K562 (cell line): ENCODE measurements at regions not wholly inside any gene's neighbourhood (a gene's known extent, or its start where the extent isn't known, plus 50 kb on each side); places are given as distances from the start of the nearest gene placed in this dataset.

Experiments used
- ARID3B ChIP-seq: fragments of 250-450 bp; sonication (Bioruptor Pico); IDR thresholded peaks from 2 replicates; pipeline ENCODE4 v1.4.0; 2020; ENCODE audit warnings: borderline replicate concordance
- ATF3 ChIP-seq, 2 experiments: fragments of 450-650 bp in 1 of 2; sonication (generic) in 1 of 2; formaldehyde crosslinking in 1 of 2; IDR thresholded peaks in 1 of 2; conservative IDR thresholded peaks in 1 of 2; 2 replicates each; pipeline versions ENCODE4 v1.6.1 to v1.8.1; 2016 to 2023; ENCODE audit warnings: mild to moderate bottlenecking in 2 of 2, moderate library complexity in 2 of 2, inconsistent platforms in 1 of 2, missing genetic modification reagents in 1 of 2
- BCOR ChIP-seq: fragments of 450-650 bp; IDR thresholded peaks from 2 replicates; pipeline ENCODE4 v1.6.1; 2016
- BDP1 ChIP-seq: IDR thresholded peaks from 3 replicates; pipeline ENCODE4 v1.6.1; 2011; ENCODE audit not compliant: insufficient read length, insufficient read depth
- CBX5 ChIP-seq: IDR thresholded peaks from 2 replicates; pipeline ENCODE4 v1.6.1; 2014; ENCODE audit warnings: low read depth, borderline replicate concordance
- ETV5 ChIP-seq: sonication (generic); formaldehyde crosslinking; IDR thresholded peaks from 2 replicates; pipeline ENCODE4 v1.4.0; 2020; ENCODE audit warnings: low read depth, mild to moderate bottlenecking, missing genetic modification reagents
- HDAC1 ChIP-seq, 2 experiments: fragments of 450-650 bp; IDR thresholded peaks; 2 replicates each; pipeline ENCODE4 v1.6.1; 2016 to 2017; ENCODE audit warnings: inconsistent platforms in 1 of 2, mild to moderate bottlenecking in 1 of 2, moderate library complexity in 1 of 2
- MCM7 ChIP-seq, 2 experiments: fragments of 450-650 bp; IDR thresholded peaks; 2 replicates each; pipeline ENCODE4 v1.6.1; 2016 to 2018
- MLX ChIP-seq, 2 experiments: fragments of 450-650 bp in 1 of 2; sonication (generic) in 1 of 2; formaldehyde crosslinking; conservative IDR thresholded peaks; 2 replicates each; pipeline versions ENCODE4 v1.4.0 to v1.8.1; 2020 to 2022; ENCODE audit warnings: mild to moderate bottlenecking in 1 of 2, missing genetic modification reagents in 1 of 2
- NBN ChIP-seq: fragments of 450-650 bp; IDR thresholded peaks from 2 replicates; pipeline ENCODE4 v1.6.1; 2016; ENCODE audit warnings: low read depth, mild to moderate bottlenecking
- NR2F6 ChIP-seq: fragments of 450-650 bp; formaldehyde crosslinking; IDR thresholded peaks from 2 replicates; pipeline ENCODE4 v1.4.0; 2020; ENCODE audit warnings: mild to moderate bottlenecking
- NR3C1 ChIP-seq: sonication (generic); formaldehyde crosslinking; IDR thresholded peaks from 2 replicates; pipeline ENCODE4 v1.8.1; 2022; ENCODE audit warnings: missing genetic modification reagents
- POLR2A ChIP-seq: fragments of 450-650 bp; conservative IDR thresholded peaks from 2 replicates; pipeline ENCODE4 v1.6.1; 2016
- RB1 ChIP-seq: fragments of 450-650 bp; IDR thresholded peaks from 2 replicates; pipeline ENCODE4 v1.6.1; 2017; ENCODE audit warnings: low read depth, mild to moderate bottlenecking
- RNF2 ChIP-seq: sonication (generic); IDR thresholded peaks from 2 replicates; pipeline ENCODE4 v1.6.1; 2016
- SMAD3 ChIP-seq: fragments of 450-650 bp; formaldehyde crosslinking; conservative IDR thresholded peaks from 2 replicates; pipeline ENCODE4 v1.4.0; 2020; ENCODE audit warnings: mild to moderate bottlenecking
- SNRNP70 ChIP-seq: fragments of 200-400 bp; formaldehyde crosslinking; optimal IDR thresholded peaks from 2 replicates; pipeline ENCODE3; 2017; ENCODE audit warnings: low read depth, low read length
- SREBF1 ChIP-seq: fragments of 150-350 bp; IDR thresholded peaks from 2 replicates; pipeline ENCODE4 v1.6.1; 2014; ENCODE audit warnings: antibody characterized with exemption, low read depth, low read length, borderline replicate concordance
- SRF ChIP-seq, 2 experiments: fragments of 250-450, 450-650 bp in 1 of 2; sonication (Bioruptor Pico) in 1 of 2; sonication (generic) in 1 of 2; formaldehyde crosslinking; IDR thresholded peaks; 2 replicates each; pipeline versions ENCODE4 v1.5.0 to v1.5.1; 2020 to 2022; ENCODE audit warnings: mild to moderate bottlenecking in 1 of 2, missing genetic modification reagents in 1 of 2
- TAF7 ChIP-seq: fragments of 450-650 bp; IDR thresholded peaks from 2 replicates; pipeline ENCODE4 v1.6.1; 2016; ENCODE audit warnings: missing genetic modification characterization, missing compliant biosample characterization
- TBP ChIP-seq: optimal IDR thresholded peaks from 2 replicates; pipeline ENCODE3; 2011; ENCODE audit warnings: low read depth, low read length, improper control_type of control experiment
- ZNF121 ChIP-seq: sonication (generic); formaldehyde crosslinking; conservative IDR thresholded peaks from 2 replicates; pipeline ENCODE4 v1.8.0; 2022; ENCODE audit warnings: missing genetic modification reagents
- ZNF124 ChIP-seq: sonication (generic); formaldehyde crosslinking; IDR thresholded peaks from 2 replicates; pipeline ENCODE4 v1.8.1; 2022; ENCODE audit warnings: missing genetic modification reagents
- ZNF3 ChIP-seq: fragments of 250-450 bp; sonication (Bioruptor Pico); IDR thresholded peaks from 2 replicates; pipeline ENCODE4 v1.5.0; 2021; ENCODE audit warnings: mild to moderate bottlenecking, moderate library complexity
- ZNF766 ChIP-seq: fragments of 200-800 bp; sonication (Bioruptor generic); conservative IDR thresholded peaks from 2 replicates; pipeline ENCODE4 v1.6.1; 2016; ENCODE audit warnings: missing genetic modification characterization, missing compliant biosample characterization
- TF ChIP-seq, protein P1 (sequence below): fragments of 450-650 bp; formaldehyde crosslinking; IDR thresholded peaks from 2 replicates; pipeline ENCODE4 v1.4.0; 2020; ENCODE audit warnings: mild to moderate bottlenecking, moderate library complexity
- TF ChIP-seq, protein P2 (sequence below): fragments of 450-650 bp; IDR thresholded peaks from 2 replicates; pipeline ENCODE4 v1.6.1; 2017; ENCODE audit warnings: mild to moderate bottlenecking, moderate library complexity

- TF ChIP-seq, protein P1, sequence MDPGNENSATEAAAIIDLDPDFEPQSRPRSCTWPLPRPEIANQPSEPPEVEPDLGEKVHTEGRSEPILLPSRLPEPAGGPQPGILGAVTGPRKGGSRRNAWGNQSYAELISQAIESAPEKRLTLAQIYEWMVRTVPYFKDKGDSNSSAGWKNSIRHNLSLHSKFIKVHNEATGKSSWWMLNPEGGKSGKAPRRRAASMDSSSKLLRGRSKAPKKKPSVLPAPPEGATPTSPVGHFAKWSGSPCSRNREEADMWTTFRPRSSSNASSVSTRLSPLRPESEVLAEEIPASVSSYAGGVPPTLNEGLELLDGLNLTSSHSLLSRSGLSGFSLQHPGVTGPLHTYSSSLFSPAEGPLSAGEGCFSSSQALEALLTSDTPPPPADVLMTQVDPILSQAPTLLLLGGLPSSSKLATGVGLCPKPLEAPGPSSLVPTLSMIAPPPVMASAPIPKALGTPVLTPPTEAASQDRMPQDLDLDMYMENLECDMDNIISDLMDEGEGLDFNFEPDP (CRISPR knock-in tag) = no peak
- no peak for TF ChIP-seq BCOR
- no peak for TF ChIP-seq SMAD3 (CRISPR knock-in tag)
- no peak for TF ChIP-seq NR3C1 (CRISPR knock-in tag)
- TF ChIP-seq ZNF3 (CRISPR knock-in tag) = no peak
- TF ChIP-seq SRF (CRISPR knock-in tag; IDR thresholded peaks at IDR 0.05) = peak in 1 of 2 experiments; percentile 68; a peak in 1 of 4 replicates
- no peak for TF ChIP-seq SNRNP70
- peak; percentile 89; the same call in 1 of the 2 replicates for TF ChIP-seq CBX5
- TF ChIP-seq, protein P2, sequence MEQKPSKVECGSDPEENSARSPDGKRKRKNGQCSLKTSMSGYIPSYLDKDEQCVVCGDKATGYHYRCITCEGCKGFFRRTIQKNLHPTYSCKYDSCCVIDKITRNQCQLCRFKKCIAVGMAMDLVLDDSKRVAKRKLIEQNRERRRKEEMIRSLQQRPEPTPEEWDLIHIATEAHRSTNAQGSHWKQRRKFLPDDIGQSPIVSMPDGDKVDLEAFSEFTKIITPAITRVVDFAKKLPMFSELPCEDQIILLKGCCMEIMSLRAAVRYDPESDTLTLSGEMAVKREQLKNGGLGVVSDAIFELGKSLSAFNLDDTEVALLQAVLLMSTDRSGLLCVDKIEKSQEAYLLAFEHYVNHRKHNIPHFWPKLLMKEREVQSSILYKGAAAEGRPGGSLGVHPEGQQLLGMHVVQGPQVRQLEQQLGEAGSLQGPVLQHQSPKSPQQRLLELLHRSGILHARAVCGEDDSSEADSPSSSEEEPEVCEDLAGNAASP = no peak
- TF ChIP-seq ZNF766 (CRISPR knock-in tag) = no peak
- TF ChIP-seq NBN = no peak
- TF ChIP-seq BDP1 = no peak
- no peak for TF ChIP-seq ETV5 (CRISPR knock-in tag)
- TF ChIP-seq TAF7 (tag) = no peak
- TF ChIP-seq TBP = no peak
- no peak for TF ChIP-seq NR2F6
- no peak for TF ChIP-seq ZNF121
- 0 out of 4 replicates have a peak, but pooled peaks of 1 of the 2 experiments have one; percentile 9 for TF ChIP-seq MCM7 (IDR thresholded peaks at IDR 0.05)
- TF ChIP-seq ARID3B = no peak
- TF ChIP-seq HDAC1 (IDR thresholded peaks at IDR 0.05) = no peak
- TF ChIP-seq ZNF124 = no peak
- TF ChIP-seq MLX (CRISPR knock-in tag; conservative IDR thresholded peaks at IDR 0.05) = no peak
- TF ChIP-seq ATF3 (IDR thresholded peaks at IDR 0.05) = no peak
- no peak for TF ChIP-seq ATF3 (CRISPR knock-in tag; conservative IDR thresholded peaks at IDR 0.05)
- TF ChIP-seq RNF2 = no peak
- TF ChIP-seq RB1 = peak; percentile 88
- no peak for TF ChIP-seq SREBF1
- no peak for TF ChIP-seq POLR2A
Observed at GRCh38 chr6:154675602-154676088, 57.6 kb upstream of the SCAF8 start (continued).
